Upper lobe of right lung (tissue), 1 donor: ENCODE measurements at regions not wholly inside any gene's neighbourhood (a gene's known extent, or its start where the extent isn't known, plus 50 kb on each side); places are given as distances from the start of the nearest gene placed in this dataset.

Source experiments
- ATAC-seq: fragments of 200-7000 bp; cut with Tn5 transposase; one replicate; pipeline ENCODE4 v1.9.1; 2020; ENCODE audit warnings: mild to moderate bottlenecking, moderate library complexity
- DNase-seq: peaks from one replicate; pipeline ENCODE4 v3.0.0-alpha.2; 2020
- H3K27ac ChIP-seq: fragments of 200-600 bp; one replicate; pipeline ENCODE4 v1.8.0; 2022
- H3K27me3 ChIP-seq: fragments of 200-600 bp; one replicate; pipeline ENCODE4 v1.8.0; 2022; ENCODE audit warnings: mild to moderate bottlenecking
- H3K36me3 ChIP-seq: fragments of 200-600 bp; one replicate; pipeline ENCODE4 v1.8.0; 2022
- H3K4me1 ChIP-seq: fragments of 200-600 bp; one replicate; pipeline ENCODE4 v1.8.0; 2022
- H3K4me3 ChIP-seq: fragments of 200-600 bp; one replicate; pipeline ENCODE4 v1.8.0; 2022; ENCODE audit warnings: mild to moderate bottlenecking
- H3K9me3 ChIP-seq: fragments of 200-600 bp; one replicate; pipeline ENCODE4 v1.8.0; 2022
- CTCF ChIP-seq: fragments of 200-600 bp; IDR thresholded peaks from one replicate; pipeline ENCODE4 v1.8.0; 2022; ENCODE audit warnings: antibody characterized with exemption
- intact Hi-C: fragments of 100-400 bp; cut with DNase I; formaldehyde crosslinking; loops from one replicate; pipeline ENCODE4 v1.11.0; 2022
- donor health status: DM: no; HTN: yes; CAD: no; lungs with severe emphysema.

GRCh38 chr6:157758516-157759023, 64.5 kb upstream of the SNX9 start:
- no peak for ATAC-seq
- intact Hi-C loops: loop anchor here (10.0 kb wide), 1 partner anchor 116 kb away; no protein-coding TSS in a partner anchor
- H3K36me3 ChIP-seq: no peaks in the 10 kb centered on the region
- peaks cover 35% of the 10 kb centered on the region for H3K4me1 ChIP-seq
- no peak for DNase-seq
- no peak overlapping the region for H3K4me3 ChIP-seq
- no peaks in the 10 kb centered on the region for H3K9me3 ChIP-seq
- TF ChIP-seq CTCF: no peak
- H3K27me3 ChIP-seq: peaks cover 4% of the 10 kb centered on the region
- H3K27ac ChIP-seq: no peak overlapping the region

- intact Hi-C loops: loop anchor here (10.0 kb wide), 1 partner anchor 116 kb away; no protein-coding TSS in a partner anchor
- Histone ChIP-seq H3K27me3 (peaks cover 4% of the 10 kb centered on the region), H3K27ac (no peak overlapping the region), H3K9me3 (no peaks in the 10 kb centered on the region), H3K36me3 (no peaks in the 10 kb centered on the region), H3K4me3 (no peak overlapping the region), H3K4me1 (peaks cover 40% of the 10 kb centered on the region)
- TF ChIP-seq CTCF: no peak
- ATAC-seq (no peak), DNase-seq (no peak)
These were observed 64.0 kb upstream of the SNX9 start for GRCh38 chr6:157759028-157759427.

GRCh38 chr6:157760137-157760536, 62.9 kb upstream of the SNX9 start:
- no peaks in the 10 kb centered on the region for H3K9me3 ChIP-seq
- H3K36me3 ChIP-seq: no peaks in the 10 kb centered on the region
- intact Hi-C loops: no loop called here
- ATAC-seq: no peak
- peaks cover 51% of the 10 kb centered on the region for H3K4me1 ChIP-seq
- no peak overlapping the region for H3K4me3 ChIP-seq
- TF ChIP-seq CTCF: no peak
- no peak for DNase-seq
- peaks cover 4% of the 10 kb centered on the region for H3K27me3 ChIP-seq
- no peak overlapping the region for H3K27ac ChIP-seq

- DNase-seq: no peak
- Histone ChIP-seq H3K27ac (no peak overlapping the region), H3K4me3 (no peak overlapping the region), H3K27me3 (peaks cover under 1% of the 10 kb centered on the region), H3K36me3 (no peaks in the 10 kb centered on the region), H3K4me1 (peaks cover 51% of the 10 kb centered on the region), H3K9me3 (no peaks in the 10 kb centered on the region)
- ATAC-seq: no peak
- TF ChIP-seq CTCF: no peak
- intact Hi-C loops: no loop called here
These were observed 62.3 kb upstream of the SNX9 start for GRCh38 chr6:157760589-157761330.

- no peak for DNase-seq
- no peak for ATAC-seq
- no peak overlapping the region for H3K27ac ChIP-seq
- H3K9me3 ChIP-seq: no peaks in the 10 kb centered on the region
- H3K36me3 ChIP-seq: no peaks in the 10 kb centered on the region
- H3K4me3 ChIP-seq: no peak overlapping the region
- no peaks in the 10 kb centered on the region for H3K27me3 ChIP-seq
- H3K4me1 ChIP-seq: peaks cover 51% of the 10 kb centered on the region
- no peak for TF ChIP-seq CTCF
- intact Hi-C loops: no loop called here
These were observed 61.6 kb upstream of the SNX9 start for GRCh38 chr6:157761331-157761921.
